Suprapubic skin (tissue), 4 donors: ENCODE measurements at regions not wholly inside any gene's neighbourhood (a gene's known extent, or its start where the extent isn't known, plus 50 kb on each side); places are given as distances from the start of the nearest gene placed in this dataset.
"Not testable (repeated sequence)": the region's sequence is repeated elsewhere in the genome, so short reads cannot be mapped to it uniquely, and the experiment has no call there.

ENCODE experiments used
- DNase-seq, 2 donors: peaks; one replicate each; pipeline ENCODE4 v3.0.0-alpha.2; 2019; ENCODE audit warnings: low spot score in 2 of 2
- H3K27ac ChIP-seq: fragments of 200-600 bp; sonication (generic); one replicate; pipeline ENCODE4 v1.5.1; 2019
- H3K27me3 ChIP-seq: fragments of 200-600 bp; sonication (generic); one replicate; pipeline ENCODE4 v1.5.1; 2019
- H3K36me3 ChIP-seq: fragments of 200-600 bp; sonication (generic); one replicate; pipeline ENCODE4 v1.5.1; 2019
- H3K4me1 ChIP-seq: fragments of 200-600 bp; sonication (generic); one replicate; pipeline ENCODE4 v1.5.1; 2019
- H3K4me3 ChIP-seq: fragments of 200-600 bp; sonication (generic); one replicate; pipeline ENCODE4 v1.5.1; 2019; ENCODE audit warnings: mild to moderate bottlenecking
- H3K9me3 ChIP-seq: fragments of 200-600 bp; sonication (generic); one replicate; pipeline ENCODE4 v1.5.1; 2019
- CTCF ChIP-seq, 2 donors: fragments of 200-600 bp in 1 of 2; fragments of 450-650 bp in 1 of 2; sonication (generic) in 1 of 2; IDR thresholded peaks; one replicate each; pipeline ENCODE4 v1.5.1; 2016 to 2019; ENCODE audit warnings: antibody characterized with exemption in 2 of 2, mild to moderate bottlenecking in 1 of 2, moderate library complexity in 1 of 2
- EP300 ChIP-seq: sonication (generic); formaldehyde crosslinking; IDR thresholded peaks from one replicate; pipeline ENCODE4 v1.6.1; 2017; ENCODE audit warnings: antibody characterized with exemption
- POLR2A ChIP-seq, 2 donors: fragments of 450-650 bp; IDR thresholded peaks; one replicate each; pipeline ENCODE4 v1.6.1; 2017; ENCODE audit warnings: antibody characterized with exemption in 2 of 2, mild to moderate bottlenecking in 2 of 2, moderate library complexity in 2 of 2
- POLR2AphosphoS5 ChIP-seq, 3 donors: sonication (generic); formaldehyde crosslinking; IDR thresholded peaks; one replicate each; pipeline ENCODE4 v1.6.1; 2017; ENCODE audit warnings: antibody characterized with exemption in 3 of 3
- WGBS: methylation state at CpG from one replicate; pipeline ENCODE4 v1.1.5; 2018; 5-methylcytosine and 5-hydroxymethylcytosine counted together

DNA sequence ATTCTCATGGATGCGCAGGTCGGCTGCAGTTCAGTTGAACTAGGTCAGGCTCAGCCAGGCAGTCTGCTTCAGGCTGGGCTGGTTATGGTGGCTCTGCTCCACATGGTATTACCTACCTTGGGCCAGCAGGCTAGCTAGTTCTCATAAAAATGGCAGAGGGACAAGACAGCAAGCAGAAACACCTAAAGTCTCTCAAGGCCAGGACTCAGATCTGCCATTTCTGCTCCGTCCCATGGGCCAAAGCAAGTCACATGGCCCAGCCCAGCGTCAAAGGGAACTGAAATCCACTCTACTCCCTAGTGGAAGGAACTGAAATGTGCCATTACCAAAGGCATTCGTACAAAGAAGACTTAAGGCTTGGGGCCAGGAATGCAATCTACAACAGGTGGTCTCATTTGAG, 160.0 kb downstream of the TMEM132E start:
- 70% methylated on average over 5 of the region's 5 CpGs for WGBS
- TF ChIP-seq POLR2AphosphoS5 (IDR thresholded peaks at IDR 0.05) (no peak), POLR2A (IDR thresholded peaks at IDR 0.05) (no peak), CTCF (IDR thresholded peaks at IDR 0.05) (no peak), EP300 (no peak)

DNA sequence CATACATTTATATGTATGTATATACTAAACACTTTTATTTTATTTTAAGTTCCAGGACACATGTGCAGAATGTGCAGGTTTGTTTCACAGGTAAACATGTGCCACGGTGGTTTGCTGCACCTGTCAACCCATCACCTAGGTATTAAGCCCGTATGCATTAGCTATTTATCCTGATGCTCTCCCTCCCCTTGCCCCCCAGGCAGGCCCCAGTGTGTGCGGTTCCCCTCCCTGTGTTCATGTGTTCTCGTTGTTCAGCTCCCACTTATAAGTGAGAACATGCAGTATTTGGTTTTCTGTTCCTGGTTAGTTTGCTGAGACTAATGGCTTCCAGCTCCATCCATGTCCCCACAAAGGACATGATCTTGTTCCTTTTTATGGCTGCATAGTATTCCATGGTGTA, 158.3 kb downstream of the TMEM132E start:
- not testable (repeated sequence) for H3K27ac ChIP-seq, H3K36me3 ChIP-seq, H3K4me3 ChIP-seq, H3K9me3 ChIP-seq, H3K27me3 ChIP-seq, H3K4me1 ChIP-seq
- DNase-seq: peak in 1 of 2 donors; percentile 8
- WGBS: 68% methylated on average over 4 of the region's 4 CpGs

More for the DNA sequence above, 160.0 kb downstream of the TMEM132E start:
- Histone ChIP-seq H3K9me3 (no peaks in the 10 kb centered on the region), H3K27me3 (peaks cover 5% of the 10 kb centered on the region), H3K4me3 (no peak overlapping the region), H3K27ac (no peak overlapping the region), H3K4me1 (no peaks in the 10 kb centered on the region), H3K36me3 (no peaks in the 10 kb centered on the region)
- DNase-seq: peak in 1 of 2 donors; percentile 16

- Histone ChIP-seq H3K36me3 (no peaks in the 10 kb centered on the region), H3K4me3 (no peak overlapping the region), H3K27ac (no peak overlapping the region), H3K4me1 (no peaks in the 10 kb centered on the region), H3K9me3 (no peaks in the 10 kb centered on the region), H3K27me3 (peaks cover 1% of the 10 kb centered on the region)
- DNase-seq: peak in 1 of 2 donors; percentile 60
- no peak for TF ChIP-seq EP300
- TF ChIP-seq POLR2A (IDR thresholded peaks at IDR 0.05): no peak
- no peak for TF ChIP-seq CTCF (IDR thresholded peaks at IDR 0.05)
- no peak for TF ChIP-seq POLR2AphosphoS5 (IDR thresholded peaks at IDR 0.05)
- 80% methylated on average over 8 of the region's 8 CpGs for WGBS
Measured at GRCh38 chr17:34736611-34737010, 157.2 kb downstream of the TMEM132E start.

- Histone ChIP-seq H3K27me3 (no peaks in the 10 kb centered on the region), H3K36me3 (no peaks in the 10 kb centered on the region), H3K4me1 (no peaks in the 10 kb centered on the region), H3K4me3 (no peak overlapping the region), H3K27ac (no peak overlapping the region), H3K9me3 (no peaks in the 10 kb centered on the region)
- 65% methylated on average over 5 of the region's 5 CpGs for WGBS
- peak in 1 of 2 donors; percentile 31 for DNase-seq
- TF ChIP-seq EP300: no peak
- no peak for TF ChIP-seq CTCF (IDR thresholded peaks at IDR 0.05)
- TF ChIP-seq POLR2A (IDR thresholded peaks at IDR 0.05): no peak
- TF ChIP-seq POLR2AphosphoS5 (IDR thresholded peaks at IDR 0.05): no peak
Measured at GRCh38 chr17:34733333-34733732, 154.0 kb downstream of the TMEM132E start.

GRCh38 chr17:34730816-34731215, 151.4 kb downstream of the TMEM132E start:
- Histone ChIP-seq H3K4me1 (no peaks in the 10 kb centered on the region), H3K4me3 (no peak overlapping the region), H3K27me3 (no peaks in the 10 kb centered on the region), H3K9me3 (no peaks in the 10 kb centered on the region), H3K27ac (no peak overlapping the region), H3K36me3 (no peaks in the 10 kb centered on the region)
- WGBS: 81% methylated on average over 2 of the region's 3 CpGs
- TF ChIP-seq POLR2A (IDR thresholded peaks at IDR 0.05) (no peak), POLR2AphosphoS5 (IDR thresholded peaks at IDR 0.05) (no peak), EP300 (no peak), CTCF (IDR thresholded peaks at IDR 0.05) (no peak)
- DNase-seq: peak in 1 of 2 donors; percentile 47

GRCh38 chr17:34728771-34729310, 149.5 kb downstream of the TMEM132E start:
- WGBS: 72% methylated on average over 10 of the region's 10 CpGs
- H3K4me1 ChIP-seq: no peaks in the 10 kb centered on the region
- H3K4me3 ChIP-seq: no peak overlapping the region
- no peak for TF ChIP-seq POLR2A (IDR thresholded peaks at IDR 0.05)
- TF ChIP-seq EP300: no peak
- no peak for TF ChIP-seq POLR2AphosphoS5 (IDR thresholded peaks at IDR 0.05)
- no peak for TF ChIP-seq CTCF (IDR thresholded peaks at IDR 0.05)
- no peaks in the 10 kb centered on the region for H3K9me3 ChIP-seq
- H3K36me3 ChIP-seq: no peaks in the 10 kb centered on the region
- peaks cover 3% of the 10 kb centered on the region for H3K27me3 ChIP-seq
- peak in 1 of 2 donors; percentile 24 for DNase-seq
- H3K27ac ChIP-seq: no peak overlapping the region
